ENCODE measurements at regions not wholly inside any gene's neighbourhood (a gene's known extent, or its start where the extent isn't known, plus 50 kb on each side); places are given as distances from the start of the nearest gene placed in this dataset.

- H3K4me2 ChIP-seq (ENCODE audit: low read length), result no peak overlapping the region
- H3K18ac ChIP-seq (ENCODE audit: low read length), result no peak overlapping the region
- H3K36me3 ChIP-seq (ENCODE audit: control insufficient read depth in 1 of 2, insufficient read depth in 2 of 2, low read length in 2 of 2), result no peaks in the 10 kb centered on the region
- no peak overlapping the region for H2BK5ac ChIP-seq (ENCODE audit: low read depth, low read length, poor library complexity)
- no peaks in the 10 kb centered on the region for H3K4me1 ChIP-seq (ENCODE audit: control insufficient read depth in 1 of 2, insufficient read depth in 2 of 2, low read length in 2 of 2)
- no peak overlapping the region for H4K12ac ChIP-seq (ENCODE audit: low read depth, low read length)
- no peak overlapping the region for H3K23ac ChIP-seq (ENCODE audit: low read length)
- H3K4ac ChIP-seq (ENCODE audit: low read depth, low read length), result no peak overlapping the region
- DNase-seq, result no peak
- no peak overlapping the region for H4K8ac ChIP-seq (ENCODE audit: low read depth, low read length)
- no peak overlapping the region for H3K9ac ChIP-seq (ENCODE audit: low read length)
- H3K27ac ChIP-seq (ENCODE audit: low read depth, low read length), result no peak overlapping the region
- WGBS (ENCODE audit: extremely low coverage, insufficient coverage, insufficient read length), result no CpG with 5 or more reads among the region's 2 CpGs
- H3K79me1 ChIP-seq (ENCODE audit: low read length), result no peaks in the 10 kb centered on the region
- H4K91ac ChIP-seq (ENCODE audit: low read depth, low read length), result no peak overlapping the region
- H3K4me3 ChIP-seq (ENCODE audit: low read depth, low read length), result no peak overlapping the region
- no peak overlapping the region for H2AFZ ChIP-seq (ENCODE audit: insufficient read depth, low read length, poor library complexity)
- H2BK120ac ChIP-seq (ENCODE audit: insufficient read depth, low read length, poor library complexity), result no peak overlapping the region
- no peak overlapping the region for H2BK12ac ChIP-seq (ENCODE audit: low read length)
- no peaks in the 10 kb centered on the region for H3K27me3 ChIP-seq (ENCODE audit: insufficient read depth, low read length)
- H3K79me2 ChIP-seq (ENCODE audit: control insufficient read depth, insufficient read depth, low read length, poor library complexity), result no peaks in the 10 kb centered on the region
- H3K9me3 ChIP-seq (ENCODE audit: insufficient read depth, low read depth, low read length), result no peaks in the 10 kb centered on the region
- H2AK5ac ChIP-seq (ENCODE audit: low read length), result no peak overlapping the region
- H3K14ac ChIP-seq (ENCODE audit: low read length), result no peak overlapping the region
Observed at GRCh38 chr3:189467451-189467850, 163.7 kb upstream of the TP63 start.

- no peak for DNase-seq
- H3K18ac ChIP-seq (ENCODE audit: low read length), result no peak overlapping the region
- no peak overlapping the region for H2BK120ac ChIP-seq (ENCODE audit: insufficient read depth, low read length, poor library complexity)
- H3K14ac ChIP-seq (ENCODE audit: low read length), result no peak overlapping the region
- no peak overlapping the region for H2BK12ac ChIP-seq (ENCODE audit: low read length)
- no peak overlapping the region for H2BK5ac ChIP-seq (ENCODE audit: low read depth, low read length, poor library complexity)
- no peaks in the 10 kb centered on the region for H3K36me3 ChIP-seq (ENCODE audit: control insufficient read depth in 1 of 2, insufficient read depth in 2 of 2, low read length in 2 of 2)
- H3K23ac ChIP-seq (ENCODE audit: low read length), result no peak overlapping the region
- no peak overlapping the region for H3K4ac ChIP-seq (ENCODE audit: low read depth, low read length)
- no peaks in the 10 kb centered on the region for H3K79me1 ChIP-seq (ENCODE audit: low read length)
- H4K8ac ChIP-seq (ENCODE audit: low read depth, low read length), result no peak overlapping the region
- no peak overlapping the region for H3K27ac ChIP-seq (ENCODE audit: low read depth, low read length)
- no peaks in the 10 kb centered on the region for H3K27me3 ChIP-seq (ENCODE audit: insufficient read depth, low read length)
- H4K12ac ChIP-seq (ENCODE audit: low read depth, low read length), result no peak overlapping the region
- no peaks in the 10 kb centered on the region for H3K4me1 ChIP-seq (ENCODE audit: control insufficient read depth in 1 of 2, insufficient read depth in 2 of 2, low read length in 2 of 2)
- no peaks in the 10 kb centered on the region for H3K79me2 ChIP-seq (ENCODE audit: control insufficient read depth, insufficient read depth, low read length, poor library complexity)
- H3K4me2 ChIP-seq (ENCODE audit: low read length), result no peak overlapping the region
- H4K91ac ChIP-seq (ENCODE audit: low read depth, low read length), result no peak overlapping the region
- no CpG with 5 or more reads among the region's 2 CpGs for WGBS (ENCODE audit: extremely low coverage, insufficient coverage, insufficient read length)
- no peak overlapping the region for H2AFZ ChIP-seq (ENCODE audit: insufficient read depth, low read length, poor library complexity)
- H3K9me3 ChIP-seq (ENCODE audit: insufficient read depth, low read depth, low read length), result no peaks in the 10 kb centered on the region
- no peak overlapping the region for H3K9ac ChIP-seq (ENCODE audit: low read length)
- H2AK5ac ChIP-seq (ENCODE audit: low read length), result no peak overlapping the region
- no peak overlapping the region for H3K4me3 ChIP-seq (ENCODE audit: low read depth, low read length)
Observed at GRCh38 chr3:189474944-189475343, 156.2 kb upstream of the TP63 start.

DNA sequence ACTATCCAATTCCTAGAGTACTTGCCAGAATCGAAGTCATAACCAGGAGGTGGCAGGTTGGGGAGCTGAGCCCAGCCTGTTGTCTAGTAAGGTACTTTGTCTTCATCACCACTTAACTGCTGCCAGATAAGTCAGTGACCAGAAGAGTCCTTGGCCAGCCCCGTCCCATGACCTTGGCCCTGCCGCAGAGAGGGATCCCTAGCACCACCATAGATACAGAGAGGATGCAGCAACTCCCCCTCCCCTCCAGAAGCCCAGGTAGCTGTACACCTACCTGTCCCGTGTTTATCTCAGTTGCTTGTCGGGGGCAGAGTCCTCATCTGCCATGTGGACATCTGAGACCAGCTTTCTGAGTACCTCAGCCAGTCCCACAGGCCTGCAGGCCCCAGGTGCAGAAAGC, 153.6 kb upstream of the TP63 start:
- Histone ChIP-seq H3K18ac (ENCODE audit: low read length) (no peak overlapping the region), H4K12ac (ENCODE audit: low read depth, low read length) (no peak overlapping the region), H3K27ac (ENCODE audit: low read depth, low read length) (no peak overlapping the region), H3K79me2 (ENCODE audit: control insufficient read depth, insufficient read depth, low read length, poor library complexity) (no peaks in the 10 kb centered on the region), H2BK120ac (ENCODE audit: insufficient read depth, low read length, poor library complexity) (no peak overlapping the region), H3K79me1 (ENCODE audit: low read length) (no peaks in the 10 kb centered on the region), H3K36me3 (ENCODE audit: control insufficient read depth in 1 of 2, insufficient read depth in 2 of 2, low read length in 2 of 2) (no peaks in the 10 kb centered on the region), H2AK5ac (ENCODE audit: low read length) (no peak overlapping the region), H3K4me3 (ENCODE audit: low read depth, low read length) (no peak overlapping the region), H3K4me1 (ENCODE audit: control insufficient read depth in 1 of 2, insufficient read depth in 2 of 2, low read length in 2 of 2) (no peaks in the 10 kb centered on the region), H2BK5ac (ENCODE audit: low read depth, low read length, poor library complexity) (no peak overlapping the region), H3K14ac (ENCODE audit: low read length) (no peak overlapping the region), H2AFZ (ENCODE audit: insufficient read depth, low read length, poor library complexity) (no peak overlapping the region), H3K23ac (ENCODE audit: low read length) (no peak overlapping the region), H2BK12ac (ENCODE audit: low read length) (no peak overlapping the region), H3K9me3 (ENCODE audit: insufficient read depth, low read depth, low read length) (no peaks in the 10 kb centered on the region), H3K9ac (ENCODE audit: low read length) (no peak overlapping the region), H4K8ac (ENCODE audit: low read depth, low read length) (no peak overlapping the region), H3K27me3 (ENCODE audit: insufficient read depth, low read length) (no peaks in the 10 kb centered on the region), H4K91ac (ENCODE audit: low read depth, low read length) (no peak overlapping the region), H3K4me2 (ENCODE audit: low read length) (no peak overlapping the region), H3K4ac (ENCODE audit: low read depth, low read length) (no peak overlapping the region)
- no peak for DNase-seq
- WGBS (ENCODE audit: extremely low coverage, insufficient coverage, insufficient read length), result no CpG with 5 or more reads among the region's 5 CpGs

GRCh38 chr3:189486556-189486955, 144.6 kb upstream of the TP63 start:
- H3K4me3 ChIP-seq (ENCODE audit: low read depth, low read length), result no peak overlapping the region
- no peak overlapping the region for H3K18ac ChIP-seq (ENCODE audit: low read length)
- no peak for DNase-seq
- no peaks in the 10 kb centered on the region for H3K9me3 ChIP-seq (ENCODE audit: insufficient read depth, low read depth, low read length)
- no peaks in the 10 kb centered on the region for H3K79me1 ChIP-seq (ENCODE audit: low read length)
- H2BK5ac ChIP-seq (ENCODE audit: low read depth, low read length, poor library complexity), result no peak overlapping the region
- H3K4me1 ChIP-seq (ENCODE audit: control insufficient read depth in 1 of 2, insufficient read depth in 2 of 2, low read length in 2 of 2), result peaks cover 2 to 6% of the 10 kb centered on the region in 2 experiments
- no peak overlapping the region for H2AK5ac ChIP-seq (ENCODE audit: low read length)
- H3K9ac ChIP-seq (ENCODE audit: low read length), result no peak overlapping the region
- H3K27me3 ChIP-seq (ENCODE audit: insufficient read depth, low read length), result no peaks in the 10 kb centered on the region
- no peak overlapping the region for H3K27ac ChIP-seq (ENCODE audit: low read depth, low read length)
- H3K4ac ChIP-seq (ENCODE audit: low read depth, low read length), result no peak overlapping the region
- H4K91ac ChIP-seq (ENCODE audit: low read depth, low read length), result no peak overlapping the region
- H4K12ac ChIP-seq (ENCODE audit: low read depth, low read length), result no peak overlapping the region
- no peak overlapping the region for H2BK120ac ChIP-seq (ENCODE audit: insufficient read depth, low read length, poor library complexity)
- no CpG with 5 or more reads among the region's 2 CpGs for WGBS (ENCODE audit: extremely low coverage, insufficient coverage, insufficient read length)
- H3K4me2 ChIP-seq (ENCODE audit: low read length), result no peak overlapping the region
- no peaks in the 10 kb centered on the region for H3K79me2 ChIP-seq (ENCODE audit: control insufficient read depth, insufficient read depth, low read length, poor library complexity)
- no peak overlapping the region for H3K14ac ChIP-seq (ENCODE audit: low read length)
- no peak overlapping the region for H3K23ac ChIP-seq (ENCODE audit: low read length)
- no peak overlapping the region for H2AFZ ChIP-seq (ENCODE audit: insufficient read depth, low read length, poor library complexity)
- no peak overlapping the region for H4K8ac ChIP-seq (ENCODE audit: low read depth, low read length)
- no peaks in the 10 kb centered on the region for H3K36me3 ChIP-seq (ENCODE audit: control insufficient read depth in 1 of 2, insufficient read depth in 2 of 2, low read length in 2 of 2)
- no peak overlapping the region for H2BK12ac ChIP-seq (ENCODE audit: low read length)
